Ecto neural progenitor cell (in vitro differentiated cells): ENCODE measurements at regions not wholly inside any gene's neighbourhood (a gene's known extent, or its start where the extent isn't known, plus 50 kb on each side); places are given as distances from the start of the nearest gene placed in this dataset.
"Not testable (repeated sequence)": the region's sequence is repeated elsewhere in the genome, so short reads cannot be mapped to it uniquely, and the experiment has no call there.

Experiments
- DNase-seq: peaks from one replicate; pipeline ENCODE4 v3.0.0-alpha.2; 2018; ENCODE audit warnings: low spot score

GRCh38 chr14:104304451-104305351 lies 166.3 kb downstream of the KIF26A start:
- no peak for DNase-seq

DNA sequence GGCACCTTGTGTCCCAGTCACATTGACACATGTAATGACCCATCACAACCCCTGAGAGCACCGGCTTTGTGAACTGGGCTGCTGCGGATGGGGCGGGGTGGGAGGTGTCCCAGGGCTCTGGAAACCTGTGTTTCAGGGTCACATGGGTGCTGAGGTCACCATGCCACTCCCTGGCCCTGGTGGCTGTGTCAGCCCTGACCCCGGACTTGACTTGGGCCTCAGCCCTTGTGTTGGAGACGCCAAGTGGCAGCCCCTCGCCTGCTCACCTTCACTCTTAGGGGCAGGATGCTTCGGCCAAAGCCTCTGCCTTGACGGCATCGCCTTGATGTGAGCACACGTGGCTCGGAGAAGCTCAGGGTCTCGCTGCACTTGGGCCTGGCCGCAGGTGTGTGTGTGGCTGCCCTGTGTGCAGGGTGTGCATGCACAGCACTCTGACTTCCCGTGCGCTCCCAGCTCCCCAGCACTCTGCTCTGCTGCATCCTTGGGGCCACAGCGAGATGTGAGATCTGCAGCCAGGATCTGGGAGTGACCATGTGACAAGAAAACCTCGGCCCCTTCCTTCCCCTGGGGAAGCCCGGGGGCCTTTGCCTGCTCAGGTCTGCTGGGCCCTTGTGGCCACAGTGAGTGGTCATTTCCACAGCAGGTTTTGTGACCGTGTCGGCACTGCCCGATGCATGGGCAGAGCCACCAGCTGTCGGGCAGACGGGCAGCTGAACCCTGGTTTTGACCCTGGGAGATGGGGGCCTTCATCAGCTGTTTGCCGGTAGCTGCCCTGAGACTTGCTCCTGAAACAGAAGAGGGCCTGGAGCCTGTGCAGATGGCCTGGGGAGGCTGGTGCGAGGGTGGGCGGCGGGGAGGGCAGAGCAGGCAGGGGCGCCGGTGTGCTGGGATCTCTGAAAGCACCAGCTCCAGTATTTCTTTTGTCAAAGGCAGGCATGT lies 167.4 kb downstream of the KIF26A start:
- no peak for DNase-seq

DNA sequence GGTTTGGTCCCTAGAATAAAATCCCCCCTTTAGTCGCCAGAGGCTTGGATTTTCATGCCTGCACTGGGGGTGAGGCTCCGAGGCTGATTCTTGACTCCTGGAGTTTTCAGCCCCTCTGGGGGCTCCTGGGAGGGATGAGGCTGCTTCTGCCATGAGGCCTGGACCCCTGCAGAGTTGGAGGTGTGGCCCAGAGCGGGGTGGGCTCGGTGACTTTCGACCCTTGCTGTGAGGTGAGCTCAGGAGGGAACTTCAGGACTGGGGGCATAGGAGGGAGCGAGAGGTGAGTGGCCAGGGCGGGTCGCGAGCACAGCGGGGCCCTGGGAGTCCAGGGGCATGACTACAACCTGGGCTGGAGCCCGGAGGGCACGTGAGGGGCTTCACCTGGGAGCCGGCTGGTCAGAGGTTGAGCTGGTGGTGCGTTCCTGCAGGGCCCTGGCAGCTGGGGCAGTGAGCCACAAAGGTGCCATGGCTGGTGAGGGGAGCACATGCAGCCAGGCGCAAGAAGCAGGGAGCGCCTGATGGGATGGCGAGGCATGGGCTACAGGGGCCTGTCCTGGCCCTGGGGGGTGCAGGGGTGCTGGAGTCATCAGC lies 168.2 kb downstream of the KIF26A start:
- no peak for DNase-seq

DNA sequence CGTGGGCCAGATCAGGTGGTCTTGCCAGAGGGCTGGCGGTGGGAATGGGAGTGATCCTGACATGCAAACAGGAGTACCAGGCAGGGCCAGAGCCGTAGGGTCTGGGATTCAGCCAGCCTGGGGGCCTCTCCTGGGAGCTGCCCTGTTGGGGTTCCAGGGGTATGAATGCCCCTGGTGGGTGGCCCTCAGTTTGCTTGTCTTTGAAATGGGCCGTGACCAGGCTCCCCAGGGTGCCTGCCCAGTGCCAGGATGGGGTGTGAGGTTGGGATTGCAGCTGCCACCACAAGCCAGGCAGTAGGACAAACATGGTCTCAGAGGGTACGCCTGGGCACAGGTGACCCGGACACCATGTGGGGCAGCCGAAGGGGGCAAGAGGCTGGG lies 168.8 kb downstream of the KIF26A start:
- no peak for DNase-seq

DNA sequence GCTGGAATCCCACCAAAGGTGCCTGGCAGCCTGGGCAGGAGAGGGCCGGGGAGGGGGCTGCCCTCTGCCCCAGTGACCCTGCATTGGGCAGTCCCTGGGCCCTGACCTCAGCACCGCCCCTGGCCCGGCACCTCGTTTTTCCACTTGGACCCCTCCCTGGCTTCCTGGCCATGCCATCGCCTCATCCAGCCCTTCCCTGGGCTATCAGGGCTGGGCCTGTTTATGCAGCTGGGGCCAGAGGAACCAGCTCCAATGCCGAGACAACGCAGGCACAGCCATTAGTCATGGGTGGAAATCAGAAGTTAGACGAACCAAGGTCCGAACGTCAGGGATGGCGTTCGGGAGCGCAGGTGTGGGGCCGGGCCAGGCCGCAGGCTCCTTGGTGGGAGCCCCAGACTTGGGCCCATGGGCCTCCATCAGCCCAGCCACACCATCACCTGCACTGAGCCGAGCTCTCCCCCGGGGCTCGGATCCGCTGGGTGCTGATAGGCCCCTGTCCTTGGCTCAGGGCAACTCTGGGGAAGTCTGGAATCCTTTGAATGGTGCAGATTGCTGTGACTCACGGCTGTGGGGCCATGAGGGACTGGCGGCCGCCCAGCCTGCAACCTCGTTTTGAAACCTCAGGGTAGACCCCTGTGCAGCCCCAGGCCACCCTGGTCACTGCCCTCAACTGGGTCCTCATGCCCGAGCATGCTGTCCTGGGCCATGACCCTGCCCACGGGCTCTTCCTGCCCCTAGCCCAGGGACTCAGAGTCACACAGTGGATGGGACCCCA lies 169.4 kb downstream of the KIF26A start:
- no peak for DNase-seq

DNA sequence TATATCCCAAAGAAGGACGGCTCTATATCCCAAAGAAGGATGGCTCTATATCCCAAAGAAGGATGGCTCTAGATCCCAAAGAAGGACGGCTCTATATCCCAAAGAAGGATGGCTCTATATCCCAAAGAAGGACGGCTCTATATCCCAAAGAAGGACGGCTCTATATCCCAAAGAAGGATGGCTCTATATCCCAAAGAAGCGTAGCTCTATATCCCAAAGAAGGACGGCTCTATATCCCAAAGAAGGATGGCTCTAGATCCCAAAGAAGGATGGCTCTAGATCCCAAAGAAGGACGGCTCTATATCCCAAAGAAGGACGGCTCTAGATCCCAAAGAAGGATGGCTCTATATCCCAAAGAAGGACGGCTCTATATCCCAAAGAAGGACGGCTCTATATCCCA lies 170.1 kb downstream of the KIF26A start:
- DNase-seq, result not testable (repeated sequence)

- DNase-seq, result no peak
Observed at GRCh38 chr14:104309657-104310369, 171.4 kb downstream of the KIF26A start.

DNA sequence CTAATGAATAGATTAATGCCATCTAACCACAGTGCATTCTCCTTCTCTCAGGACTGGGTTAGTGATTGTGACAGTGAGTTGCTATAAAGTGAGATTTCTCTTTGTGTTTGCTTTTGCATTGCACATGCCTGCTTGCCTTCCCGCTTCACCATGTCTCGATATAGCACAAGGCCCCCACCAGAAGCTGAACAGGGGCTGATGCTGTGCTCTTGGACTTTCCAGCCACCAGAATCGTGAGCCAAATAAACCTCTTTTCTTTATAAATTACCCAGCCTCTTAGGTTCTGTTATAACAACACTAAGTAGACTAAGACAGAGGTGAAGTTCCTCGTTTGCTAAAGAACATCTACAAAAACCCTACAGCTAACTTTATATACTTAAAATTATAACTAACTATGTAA lies 173.0 kb downstream of the KIF26A start:
- DNase-seq, result no peak

- DNase-seq, result no peak
Observed at GRCh38 chr14:104313674-104314073, 175.3 kb downstream of the KIF26A start.

- DNase-seq, result no peak
Observed at GRCh38 chr14:104314251-104314941, 176.0 kb downstream of the KIF26A start.

- no peak for DNase-seq
Observed at GRCh38 chr14:104315169-104315568, 176.8 kb downstream of the KIF26A start.

- DNase-seq, result no peak
Observed at GRCh38 chr14:104315625-104316024, 177.2 kb downstream of the KIF26A start.

DNA sequence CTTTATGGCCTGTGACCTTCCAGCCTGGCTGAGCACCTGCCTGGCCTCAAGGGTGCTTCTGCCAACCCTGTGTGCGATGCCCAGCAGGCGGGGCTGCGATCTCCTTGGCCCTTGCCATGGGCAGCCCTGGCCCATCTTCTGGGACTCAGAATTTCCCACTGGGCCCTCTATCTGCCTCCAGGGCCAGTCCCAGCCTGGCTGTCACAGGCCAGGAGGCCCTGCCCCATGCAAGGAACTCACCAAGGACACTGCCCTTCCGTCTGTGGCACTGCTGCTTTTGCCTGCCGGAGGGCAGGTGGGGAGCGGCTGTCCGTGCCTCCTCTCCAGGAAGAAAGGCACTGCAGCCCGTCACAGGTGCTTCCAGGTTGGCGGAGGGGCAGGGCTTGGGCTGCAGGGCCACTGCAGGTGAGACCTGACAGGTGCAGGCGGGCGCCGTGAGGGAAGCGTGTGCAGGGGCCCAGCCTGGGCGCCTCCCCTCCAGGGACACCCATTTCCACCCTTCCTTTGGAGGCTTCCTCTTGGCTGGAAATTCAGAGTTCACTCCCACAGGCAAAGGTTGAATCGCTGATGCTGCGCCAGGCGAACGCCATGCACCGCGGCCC lies 177.8 kb downstream of the KIF26A start:
- DNase-seq, result no peak

DNA sequence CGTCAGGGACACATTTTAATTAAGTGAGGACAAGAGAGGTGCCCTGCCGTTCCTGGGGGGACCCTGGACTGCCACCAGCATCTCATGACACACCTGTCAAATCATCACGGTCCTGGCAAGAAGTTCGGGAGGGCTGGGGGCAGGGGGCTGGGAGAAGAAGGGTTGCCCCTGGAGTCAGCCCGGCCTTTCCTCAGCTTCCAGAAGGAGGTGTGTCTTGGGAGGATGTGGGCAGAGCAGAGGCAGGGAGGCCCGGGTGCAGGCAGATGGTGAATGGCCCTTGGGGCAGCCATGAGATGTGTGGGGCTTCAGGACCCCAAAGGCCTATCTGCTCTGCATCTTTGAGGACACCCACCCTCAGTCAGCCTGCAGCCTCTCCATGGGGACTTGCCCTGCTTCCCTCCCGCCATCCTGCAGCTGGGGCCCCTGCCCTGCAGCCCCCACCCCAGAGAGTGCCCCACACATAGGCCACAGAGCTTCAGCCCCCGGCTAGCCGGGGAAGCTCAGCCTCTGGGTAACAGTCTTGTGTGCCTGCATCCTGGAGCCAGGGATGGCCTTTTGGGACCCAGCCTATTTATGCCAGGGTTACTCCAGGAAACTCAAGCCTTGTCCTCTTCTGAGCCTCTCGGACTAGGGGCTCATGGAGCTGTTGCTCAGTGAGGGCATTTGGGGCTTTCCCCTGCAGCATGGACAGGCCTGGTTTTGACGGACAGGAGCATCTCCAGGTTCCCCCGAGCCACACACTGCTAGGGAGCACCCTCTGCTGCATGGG lies 178.5 kb downstream of the KIF26A start:
- no peak for DNase-seq

- no peak for DNase-seq
Observed at GRCh38 chr14:104317492-104317805, 179.1 kb downstream of the KIF26A start.

- no peak for DNase-seq
Observed at GRCh38 chr14:104317975-104318557, 179.7 kb downstream of the KIF26A start.

GRCh38 chr14:104318558-104319490 lies 180.4 kb downstream of the KIF26A start:
- DNase-seq, result no peak
